ENCODE measurements at regions not wholly inside any gene's neighbourhood (a gene's known extent, or its start where the extent isn't known, plus 50 kb on each side); places are given as distances from the start of the nearest gene placed in this dataset.

- no peak for TF ChIP-seq TAF1 (IDR thresholded peaks at IDR 0.05; ENCODE audit: borderline replicate concordance, low read depth, low read length)
- TF ChIP-seq POLR2A (IDR thresholded peaks at IDR 0.05; ENCODE audit: low read depth, low read length) = no peak
These were observed 417.9 kb downstream of the NFIB start for GRCh38 chr9:13896047-13896446.

All from GM12892 (cell line).